ENCODE measurements at regions not wholly inside any gene's neighbourhood (a gene's known extent, or its start where the extent isn't known, plus 50 kb on each side); places are given as distances from the start of the nearest gene placed in this dataset.
"Not testable (repeated sequence)": the region's sequence is repeated elsewhere in the genome, so short reads cannot be mapped to it uniquely, and the experiment has no call there.

- DNase-seq (ENCODE audit: missing footprints) (peak; percentile 56), ATAC-seq (peak; percentile 10)
- intact Hi-C loops (cut with DNase I): loop anchor here (2.0 to 5.0 kb wide), 2 partner anchors 36 to 72 kb away; no protein-coding TSS in a partner anchor
Observed at GRCh38 chr6:56842686-56843475, 112.0 kb upstream of the BEND6 start.

DNA sequence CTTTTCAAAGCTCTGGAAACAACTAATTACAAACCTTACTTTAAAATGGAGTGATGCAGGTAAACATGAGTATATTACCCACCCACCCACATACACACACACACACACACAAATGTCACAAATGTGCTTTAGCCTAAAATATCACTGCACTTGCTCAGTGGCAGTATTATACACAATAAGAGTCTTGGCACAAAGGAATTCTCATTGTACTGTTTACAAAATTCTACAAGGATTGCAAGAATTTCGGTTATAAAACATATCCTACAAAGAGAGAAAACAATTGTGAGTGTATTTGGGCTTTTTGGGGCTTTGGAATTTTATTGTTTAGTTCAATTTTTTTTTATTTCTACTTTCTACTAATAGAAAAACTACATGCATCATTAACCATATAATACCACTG, 113.2 kb upstream of the BEND6 start:
- DNase-seq (ENCODE audit: missing footprints): no peak
- intact Hi-C loops (cut with DNase I): loop anchor here (2.0 to 5.0 kb wide), 2 partner anchors 34 to 71 kb away; no protein-coding TSS in a partner anchor
- no peak for ATAC-seq

- DNase-seq (ENCODE audit: missing footprints) (no peak), ATAC-seq (no peak)
- intact Hi-C loops (cut with DNase I): loop anchor here (5.0 kb wide), 1 partner anchor 34 kb away; no protein-coding TSS in a partner anchor
Observed at GRCh38 chr6:56841381-56841749, 113.5 kb upstream of the BEND6 start.

DNA sequence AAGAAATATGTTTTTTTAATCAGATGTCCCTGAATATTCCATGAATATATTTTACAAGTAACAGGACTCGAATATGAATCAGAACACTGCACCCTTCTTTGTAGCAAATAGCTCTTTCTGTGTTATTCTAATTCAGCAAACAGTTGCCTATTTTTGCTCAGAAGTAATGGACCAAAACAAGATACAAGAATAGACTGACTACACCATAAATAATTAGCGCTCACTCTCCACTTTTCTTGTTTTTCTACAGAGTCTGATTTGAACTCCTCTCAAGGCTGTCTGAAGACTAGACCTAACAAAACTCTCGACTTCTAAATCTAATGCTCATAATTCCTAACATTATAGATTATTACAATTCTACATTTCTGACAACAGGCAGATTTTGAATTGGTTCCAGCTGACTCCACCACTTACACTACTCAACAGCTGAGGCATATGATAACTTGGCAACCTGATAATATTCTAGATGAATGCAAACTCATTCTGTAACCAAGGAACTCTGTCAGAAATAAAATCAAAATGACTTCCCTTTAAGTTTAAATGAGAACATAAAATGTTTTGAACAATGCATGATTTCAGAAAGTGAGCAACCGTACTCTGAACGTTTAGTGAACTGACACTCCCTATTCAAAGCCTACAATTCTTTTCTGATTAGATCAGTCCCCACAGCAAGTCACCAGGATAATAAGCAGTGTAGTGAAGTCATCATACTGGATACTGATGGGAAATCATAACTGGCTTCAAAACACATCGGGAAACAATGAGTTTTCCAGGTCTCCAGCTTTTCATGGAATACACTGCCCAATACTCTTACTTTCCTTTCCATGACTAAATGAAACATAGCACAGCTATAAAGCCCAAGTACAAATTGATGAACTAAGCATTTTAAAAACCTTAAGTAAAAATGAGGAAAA, 114.2 kb upstream of the BEND6 start:
- intact Hi-C loops (cut with DNase I): loop anchor here (5.0 kb wide), 1 partner anchor 33 kb away; no protein-coding TSS in a partner anchor
- peak; percentile 35 for ATAC-seq

GRCh38 chr6:56839533-56840183, 115.2 kb upstream of the BEND6 start:
- DNase-seq (ENCODE audit: missing footprints) (no peak), ATAC-seq (no peak)
- intact Hi-C loops (cut with DNase I): loop anchor here (5.0 kb wide), 1 partner anchor 32 kb away; no protein-coding TSS in a partner anchor

More for the DNA sequence above, 114.2 kb upstream of the BEND6 start:
- DNase-seq (ENCODE audit: missing footprints): no peak

- intact Hi-C loops (cut with DNase I): no loop called here
- no peak for DNase-seq (ENCODE audit: missing footprints)
- ATAC-seq: no peak
Observed at GRCh38 chr6:56838965-56839364, 115.9 kb upstream of the BEND6 start.

- ATAC-seq: no peak
- no peak for DNase-seq (ENCODE audit: missing footprints)
- intact Hi-C loops (cut with DNase I): no loop called here
Observed at GRCh38 chr6:56838016-56838555, 116.8 kb upstream of the BEND6 start.

DNA sequence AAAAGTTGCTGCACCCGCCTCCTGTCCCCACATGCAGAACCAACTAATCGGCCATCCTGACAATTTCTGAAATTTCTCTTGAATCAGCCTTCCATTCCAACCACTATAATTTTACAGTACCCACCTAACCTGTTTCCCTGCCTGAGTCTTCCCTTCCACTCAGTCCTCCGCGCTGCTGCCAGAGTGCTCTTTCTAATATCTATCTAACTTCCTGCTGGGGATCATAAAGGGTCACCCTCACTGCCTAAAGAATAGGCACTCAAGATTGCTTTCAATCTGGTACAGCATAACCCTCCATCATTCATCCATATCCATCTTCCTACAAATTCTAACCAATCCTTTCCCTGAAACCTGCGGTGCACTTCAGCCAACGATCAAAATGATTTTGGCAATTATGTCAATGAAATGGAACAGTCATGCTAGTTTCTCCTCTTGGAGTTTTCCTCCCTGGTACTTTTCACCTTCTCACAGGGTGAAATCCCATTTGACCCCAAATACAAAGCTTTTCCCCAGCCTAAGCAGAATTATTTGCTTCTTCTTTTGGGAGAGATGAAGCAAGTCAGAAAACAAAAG, 117.5 kb upstream of the BEND6 start:
- ATAC-seq (no peak), DNase-seq (ENCODE audit: missing footprints) (no peak)
- intact Hi-C loops (cut with DNase I): no loop called here

GRCh38 chr6:56835612-56836011, 119.3 kb upstream of the BEND6 start:
- intact Hi-C loops (cut with DNase I): no loop called here
- ATAC-seq (no peak), DNase-seq (ENCODE audit: missing footprints) (no peak)

DNA sequence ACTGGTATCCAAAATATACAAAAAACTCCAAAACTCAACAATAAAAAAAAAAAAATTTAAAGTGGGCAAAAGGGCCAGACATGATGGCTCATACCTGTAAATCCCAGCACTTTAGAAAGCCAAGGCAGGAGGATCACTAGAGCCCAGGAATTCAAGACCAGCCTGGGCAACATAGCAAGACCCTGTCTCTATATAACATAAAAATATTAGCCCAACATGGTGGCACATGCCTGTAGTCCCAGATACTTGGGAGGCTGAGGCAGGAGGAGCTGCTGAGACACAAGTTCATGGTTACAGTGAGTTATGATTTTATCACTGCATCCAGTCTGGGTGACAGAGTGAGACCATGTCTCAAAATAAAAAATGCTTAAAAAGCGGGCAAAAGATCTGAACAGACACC, 121.0 kb upstream of the BEND6 start:
- ATAC-seq (no peak), DNase-seq (ENCODE audit: missing footprints) (no peak)
- intact Hi-C loops (cut with DNase I): no loop called here

GRCh38 chr6:56833127-56833791, 121.6 kb upstream of the BEND6 start:
- DNase-seq (ENCODE audit: missing footprints): no peak
- intact Hi-C loops (cut with DNase I): no loop called here
- peak; percentile 84 for ATAC-seq

DNA sequence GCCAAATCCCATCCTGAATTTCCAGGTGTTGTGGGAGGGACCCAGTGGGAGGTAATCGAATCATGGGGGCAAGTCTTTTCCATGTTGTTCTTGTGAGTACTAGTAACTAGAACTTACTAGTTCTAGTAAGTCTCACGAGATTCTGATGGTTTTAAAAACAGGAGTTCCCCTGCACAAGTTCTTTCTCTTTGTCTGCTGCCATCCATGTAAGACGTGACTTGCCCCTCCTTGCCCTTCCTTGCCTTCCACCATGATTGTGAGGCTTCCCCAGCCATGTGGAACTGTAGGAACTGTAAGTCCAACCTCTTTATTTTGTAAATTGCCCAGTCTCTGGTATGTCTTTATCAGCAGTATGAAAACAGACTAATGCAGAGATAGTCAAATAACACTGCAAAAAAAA, 122.7 kb upstream of the BEND6 start:
- intact Hi-C loops (cut with DNase I): no loop called here
- ATAC-seq (no peak), DNase-seq (ENCODE audit: missing footprints) (no peak)

GRCh38 chr6:56831334-56831733, 123.6 kb upstream of the BEND6 start:
- intact Hi-C loops (cut with DNase I): no loop called here
- no peak for ATAC-seq
- no peak for DNase-seq (ENCODE audit: missing footprints)

DNA sequence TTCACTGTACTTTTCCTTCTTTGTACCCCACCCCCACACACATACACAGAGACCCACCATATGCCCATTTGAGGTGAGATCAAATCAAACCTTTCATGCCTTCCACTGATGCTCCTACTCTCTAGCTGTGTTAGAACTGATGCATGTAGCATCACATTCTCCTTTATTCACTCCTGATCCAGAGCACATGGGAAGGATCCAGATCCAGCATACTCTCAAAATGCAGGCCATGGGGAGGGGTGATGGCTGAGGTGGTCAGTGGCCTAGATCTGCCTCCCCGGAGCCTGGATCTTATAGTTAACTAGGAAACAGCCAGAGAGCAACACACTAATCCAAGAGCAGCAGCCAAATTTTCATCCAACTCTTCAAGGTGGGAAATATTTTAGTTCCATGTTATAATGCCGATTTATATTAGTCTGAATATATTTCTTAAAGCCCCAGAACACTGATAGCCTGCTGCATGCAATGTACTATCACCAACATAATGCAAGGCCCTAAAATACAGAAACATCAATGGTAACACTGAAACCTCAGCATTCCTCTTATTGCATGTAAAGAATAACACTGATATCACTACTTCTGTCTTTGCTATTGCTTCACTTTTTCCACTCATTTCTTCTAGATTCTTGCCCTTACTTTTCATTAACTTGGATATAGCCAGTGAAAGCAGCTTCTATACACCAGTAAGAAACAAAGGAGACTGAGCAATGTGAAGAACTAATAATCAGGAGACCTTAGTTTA, 126.8 kb upstream of the BEND6 start:
- DNase-seq (ENCODE audit: missing footprints) (no peak), ATAC-seq (no peak)
- intact Hi-C loops (cut with DNase I): no loop called here

- DNase-seq (ENCODE audit: missing footprints); ATAC-seq; intact Hi-C loops (cut with DNase I): not testable (repeated sequence)
Observed at GRCh38 chr6:56824431-56824830, 130.5 kb upstream of the BEND6 start.

- DNase-seq (ENCODE audit: missing footprints) (no peak), ATAC-seq (peak; percentile 56)
- intact Hi-C loops (cut with DNase I): no loop called here
Observed at GRCh38 chr6:56821005-56821432, 133.9 kb upstream of the BEND6 start.

GRCh38 chr6:56820060-56820459, 134.8 kb upstream of the BEND6 start:
- DNase-seq (ENCODE audit: missing footprints) (no peak), ATAC-seq (no peak)
- intact Hi-C loops (cut with DNase I): no loop called here
